Keratinocyte (primary cell): ENCODE measurements at regions not wholly inside any gene's neighbourhood (a gene's known extent, or its start where the extent isn't known, plus 50 kb on each side); places are given as distances from the start of the nearest gene placed in this dataset.

Source experiments
- DNase-seq: peaks from one replicate; pipeline ENCODE4 v3.0.0-alpha.2; 2011; ENCODE audit warnings: low read depth, missing footprints, low spot score
- FAIRE-seq: peaks from 2 replicates; lab custom pipeline; 2011; peaks lifted over from hg19 to GRCh38; lab: Jason Lieb, UNC
- H2AFZ ChIP-seq: 2 replicates; pipeline ENCODE4 v1.6.0; 2012; ENCODE audit warnings: low read length, control low read depth, inconsistent platforms; ENCODE audit not compliant: control insufficient read depth
- H3K27ac ChIP-seq: 2 replicates; pipeline ENCODE4 v1.5.1; 2011; ENCODE audit warnings: low read length; ENCODE audit not compliant: control insufficient read depth, insufficient read depth
- H3K27me3 ChIP-seq: 3 replicates; pipeline ENCODE4 v1.6.0; 2011; ENCODE audit warnings: low read length; ENCODE audit not compliant: control insufficient read depth, insufficient read depth; ENCODE audit errors: extremely low read depth
- H3K36me3 ChIP-seq, 2 experiments: 2 replicates in 1 of 2; 3 replicates in 1 of 2; pipeline ENCODE4 v1.5.1; 2011; ENCODE audit warnings: low read length in 2 of 2, mild to moderate bottlenecking in 1 of 2; ENCODE audit not compliant: control insufficient read depth in 2 of 2, insufficient read depth in 2 of 2; ENCODE audit errors: extremely low read depth in 1 of 2
- H3K4me1 ChIP-seq: 3 replicates; pipeline ENCODE4 v1.5.1; 2011; ENCODE audit warnings: low read length; ENCODE audit not compliant: control insufficient read depth, insufficient read depth; ENCODE audit errors: extremely low read depth
- H3K4me2 ChIP-seq: 3 replicates; pipeline ENCODE4 v1.6.0; 2011; ENCODE audit warnings: low read depth, low read length; ENCODE audit not compliant: control insufficient read depth, insufficient read depth; ENCODE audit errors: extremely low read depth
- H3K4me3 ChIP-seq, 3 experiments: fragments of 200-600 bp in 1 of 3; sonication (generic) in 1 of 3; 2 replicates in 2 of 3; 3 replicates in 1 of 3; pipeline ENCODE4 v1.5.1; 2011 to 2016; ENCODE audit warnings: low read length in 3 of 3, mild to moderate bottlenecking in 3 of 3, control low read depth in 2 of 3, inconsistent platforms in 1 of 3, low read depth in 1 of 3, mixed read lengths in 1 of 3, mixed run types in 1 of 3, moderate library complexity in 1 of 3; ENCODE audit not compliant: control insufficient read depth in 2 of 3, insufficient read depth in 2 of 3; ENCODE audit errors: extremely low read depth in 1 of 3
- H3K79me2 ChIP-seq: 2 replicates; pipeline ENCODE4 v1.6.0; 2012; ENCODE audit warnings: low read length; ENCODE audit not compliant: control insufficient read depth, insufficient read depth
- H3K9ac ChIP-seq: 3 replicates; pipeline ENCODE4 v1.6.0; 2011; ENCODE audit warnings: low read length; ENCODE audit not compliant: control insufficient read depth, insufficient read depth; ENCODE audit errors: extremely low read depth
- H3K9me1 ChIP-seq: 3 replicates; pipeline ENCODE4 v1.6.0; 2011; ENCODE audit warnings: low read length; ENCODE audit not compliant: control insufficient read depth, insufficient read depth; ENCODE audit errors: extremely low read depth
- H3K9me3 ChIP-seq: 2 replicates; pipeline ENCODE4 v1.5.1; 2012; ENCODE audit warnings: low read depth, low read length; ENCODE audit not compliant: control insufficient read depth
- H4K20me1 ChIP-seq: 3 replicates; pipeline ENCODE4 v1.6.0; 2011; ENCODE audit warnings: low read length; ENCODE audit not compliant: control insufficient read depth, insufficient read depth; ENCODE audit errors: extremely low read depth
- EZH2 ChIP-seq: IDR thresholded peaks from one replicate; pipeline ENCODE4 v1.6.1; 2012; ENCODE audit warnings: inconsistent platforms, mild to moderate bottlenecking, low read length, moderate library complexity
- dilution Hi-C: fragments of 300-500 bp; cut with MboI; formaldehyde crosslinking; loops from one replicate; pipeline ENCODE4 v1.7.0; 2020; ENCODE audit warnings: low sequenced_read_pairs; ENCODE audit not compliant: extremely low pct_ligation_motif_present
- TF ChIP-seq, protein P1 (sequence below), 3 experiments: IDR thresholded peaks in 1 of 3; conservative IDR thresholded peaks in 1 of 3; optimal IDR thresholded peaks in 1 of 3; 2 replicates in 2 of 3; 3 replicates in 1 of 3; pipeline versions ENCODE3 to v1.5.1; 2011; ENCODE audit warnings: low read length in 3 of 3, mild to moderate bottlenecking in 3 of 3, moderate library complexity in 2 of 3, control low read depth in 1 of 3, inconsistent platforms in 1 of 3; ENCODE audit not compliant: insufficient read depth in 2 of 3; ENCODE audit errors: extremely low read depth in 1 of 3

DNA sequence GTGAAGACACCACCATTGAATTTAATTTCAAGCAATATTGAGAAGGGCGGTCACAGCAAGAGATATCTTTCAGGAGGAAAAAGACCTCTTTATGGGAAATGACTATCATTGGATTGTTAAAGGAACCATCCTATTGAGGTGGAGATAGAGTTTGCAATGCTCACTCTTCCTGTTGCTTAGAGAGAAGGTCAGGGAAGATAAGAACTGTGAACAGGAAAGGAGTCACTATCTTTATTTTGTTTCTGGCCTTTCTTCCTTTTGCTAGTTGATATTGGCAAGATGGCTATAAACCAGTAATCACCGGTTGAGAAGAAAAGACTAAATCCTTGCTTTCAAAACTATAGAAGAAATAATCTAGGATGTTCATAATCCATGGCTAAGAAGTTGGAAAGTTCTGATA, 112.1 kb upstream of the TMEM108 start:
- Histone ChIP-seq H3K9ac (no peak overlapping the region), H3K27ac (no peak overlapping the region), H3K36me3 (no peaks in the 10 kb centered on the region), H3K9me3 (no peaks in the 10 kb centered on the region), H3K79me2 (no peaks in the 10 kb centered on the region), H3K27me3 (no peaks in the 10 kb centered on the region), H3K4me3 (no peak overlapping the region), H4K20me1 (no peaks in the 10 kb centered on the region), H2AFZ (no peak overlapping the region), H3K4me2 (no peak overlapping the region), H3K4me1 (no peaks in the 10 kb centered on the region), H3K9me1 (no peaks in the 10 kb centered on the region)
- FAIRE-seq (no peak), DNase-seq (no peak)
- dilution Hi-C loops = no loop called here
- TF ChIP-seq EZH2 = no peak
- TF ChIP-seq, protein P1, sequence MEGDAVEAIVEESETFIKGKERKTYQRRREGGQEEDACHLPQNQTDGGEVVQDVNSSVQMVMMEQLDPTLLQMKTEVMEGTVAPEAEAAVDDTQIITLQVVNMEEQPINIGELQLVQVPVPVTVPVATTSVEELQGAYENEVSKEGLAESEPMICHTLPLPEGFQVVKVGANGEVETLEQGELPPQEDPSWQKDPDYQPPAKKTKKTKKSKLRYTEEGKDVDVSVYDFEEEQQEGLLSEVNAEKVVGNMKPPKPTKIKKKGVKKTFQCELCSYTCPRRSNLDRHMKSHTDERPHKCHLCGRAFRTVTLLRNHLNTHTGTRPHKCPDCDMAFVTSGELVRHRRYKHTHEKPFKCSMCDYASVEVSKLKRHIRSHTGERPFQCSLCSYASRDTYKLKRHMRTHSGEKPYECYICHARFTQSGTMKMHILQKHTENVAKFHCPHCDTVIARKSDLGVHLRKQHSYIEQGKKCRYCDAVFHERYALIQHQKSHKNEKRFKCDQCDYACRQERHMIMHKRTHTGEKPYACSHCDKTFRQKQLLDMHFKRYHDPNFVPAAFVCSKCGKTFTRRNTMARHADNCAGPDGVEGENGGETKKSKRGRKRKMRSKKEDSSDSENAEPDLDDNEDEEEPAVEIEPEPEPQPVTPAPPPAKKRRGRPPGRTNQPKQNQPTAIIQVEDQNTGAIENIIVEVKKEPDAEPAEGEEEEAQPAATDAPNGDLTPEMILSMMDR (optimal IDR thresholded peaks at IDR 0.05 in 1 of 3, IDR thresholded peaks at IDR 0.05 in 1 of 3, conservative IDR thresholded peaks at IDR 0.05 in 1 of 3; ENCODE audit: extremely low read depth in 1 of 3, insufficient read depth in 2 of 3, low read length in 3 of 3) = no peak

DNA sequence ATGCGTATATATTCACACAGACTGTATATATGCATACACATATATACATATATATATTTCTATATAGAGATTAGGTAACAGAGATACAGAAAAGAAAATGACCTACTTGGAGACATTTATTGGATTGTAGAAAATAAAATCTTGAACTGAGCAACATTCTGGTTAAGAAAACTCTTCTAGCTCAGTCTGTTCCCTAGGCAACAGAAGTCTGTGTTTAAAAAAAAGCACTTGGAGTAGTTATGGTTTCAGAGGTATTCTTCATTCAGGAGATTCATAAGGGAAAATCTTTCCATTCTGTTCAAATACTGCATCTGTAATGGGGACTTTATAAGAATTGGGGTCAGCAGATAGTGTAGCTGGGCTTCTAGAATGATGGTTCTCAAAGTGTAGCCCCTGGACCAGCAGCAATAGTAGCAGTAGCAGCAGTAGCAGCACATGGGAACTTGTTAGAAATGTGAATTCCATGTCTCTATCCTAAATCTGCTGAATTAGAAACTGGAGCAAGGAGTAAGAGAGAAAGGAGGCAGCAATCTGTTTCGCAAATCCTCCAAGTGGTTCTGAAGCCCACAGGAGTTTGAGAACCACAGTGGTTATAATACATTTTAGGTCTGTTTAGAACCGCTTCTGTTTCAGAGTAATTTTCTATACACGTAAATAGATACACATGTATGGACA, 112.8 kb upstream of the TMEM108 start:
- no peak overlapping the region for H3K4me2 ChIP-seq
- H3K4me1 ChIP-seq = no peaks in the 10 kb centered on the region
- TF ChIP-seq EZH2 = no peak
- TF ChIP-seq, protein P1 (optimal IDR thresholded peaks at IDR 0.05 in 1 of 3, IDR thresholded peaks at IDR 0.05 in 1 of 3, conservative IDR thresholded peaks at IDR 0.05 in 1 of 3; ENCODE audit: extremely low read depth in 1 of 3, insufficient read depth in 2 of 3, low read length in 3 of 3) = no peak
- no peak overlapping the region for H3K27ac ChIP-seq
- no peaks in the 10 kb centered on the region for H3K9me1 ChIP-seq
- FAIRE-seq = no peak
- DNase-seq = no peak
- no peaks in the 10 kb centered on the region for H3K9me3 ChIP-seq
- H2AFZ ChIP-seq = no peak overlapping the region
- H3K36me3 ChIP-seq = no peaks in the 10 kb centered on the region
- no peaks in the 10 kb centered on the region for H3K27me3 ChIP-seq
- no peaks in the 10 kb centered on the region for H4K20me1 ChIP-seq
- H3K9ac ChIP-seq = no peak overlapping the region
- dilution Hi-C loops = no loop called here
- H3K79me2 ChIP-seq = no peaks in the 10 kb centered on the region
- no peak overlapping the region for H3K4me3 ChIP-seq
